ENCODE measurements at regions not wholly inside any gene's neighbourhood (a gene's known extent, or its start where the extent isn't known, plus 50 kb on each side); places are given as distances from the start of the nearest gene placed in this dataset.

GRCh38 chr5:92568522-92568921 is 1012.5 kb downstream of the NR2F1-AS1 start (continued):
- no peak for TF ChIP-seq BHLHE40 (IDR thresholded peaks at IDR 0.05; ENCODE audit: borderline replicate concordance in 1 of 2, low read depth in 2 of 2, low read length in 1 of 2)

GRCh38 chr5:92567831-92568450 is 1013.1 kb downstream of the NR2F1-AS1 start:
- FAIRE-seq = no peak
- H3K9ac ChIP-seq (ENCODE audit: control insufficient read depth, insufficient read depth, low read length) = no peak overlapping the region
- H2AFZ ChIP-seq (ENCODE audit: control insufficient read depth, low read depth, low read length) = no peak overlapping the region
- H3K4me1 ChIP-seq (ENCODE audit: control insufficient read depth, insufficient read depth, low read length) = no peaks in the 10 kb centered on the region
- no peaks in the 10 kb centered on the region for H3K27me3 ChIP-seq (replicated peaks in 1 of 2; ENCODE audit: control insufficient read depth in 2 of 2, insufficient read depth in 2 of 2, low read length in 1 of 2)
- no peak for DNase-seq (ENCODE audit: low read depth, low spot score)
- H4K20me1 ChIP-seq (ENCODE audit: control insufficient read depth, insufficient read depth) = no peaks in the 10 kb centered on the region
- RAD21 ChIA-PET (ENCODE audit: unreplicated experiment) = no interaction called here
- BruUV-seq (replicated peaks) = no TSS peak
- no peak for TF ChIP-seq IKZF2 (IDR thresholded peaks at IDR 0.05)
- TF ChIP-seq DPF2 (IDR thresholded peaks at IDR 0.05) = no peak
- no peak for TF ChIP-seq HSF1 (IDR thresholded peaks at IDR 0.05; ENCODE audit: low read depth, low read length)
- TF ChIP-seq ATF2 (IDR thresholded peaks at IDR 0.05; ENCODE audit: low read length) = no peak
- TF ChIP-seq RUNX3 (IDR thresholded peaks at IDR 0.05; ENCODE audit: low read length) = no peak
- no peak for TF ChIP-seq MXI1 (IDR thresholded peaks at IDR 0.05; ENCODE audit: low read depth, low read length)
- TF ChIP-seq BCLAF1 (IDR thresholded peaks at IDR 0.05) = no peak
- no peak for TF ChIP-seq ETV6 (conservative IDR thresholded peaks at IDR 0.05 in 1 of 2, IDR thresholded peaks at IDR 0.05 in 1 of 2; ENCODE audit: borderline replicate concordance in 1 of 2, low read depth in 1 of 2)
- no peak for TF ChIP-seq NKRF (conservative IDR thresholded peaks at IDR 0.05)
- no peak for TF ChIP-seq STAT1 (conservative IDR thresholded peaks at IDR 0.05)
- no peak for TF ChIP-seq BHLHE40 (IDR thresholded peaks at IDR 0.05; ENCODE audit: borderline replicate concordance in 1 of 2, low read depth in 2 of 2, low read length in 1 of 2)
- TF ChIP-seq ATF7 (IDR thresholded peaks at IDR 0.05; ENCODE audit: low read depth) = no peak
- no peak for TF ChIP-seq RELA (IDR thresholded peaks at IDR 0.05; ENCODE audit: borderline replicate concordance, partially characterized antibody)
- no peak overlapping the region for H3K27ac ChIP-seq (ENCODE audit: control insufficient read depth, insufficient read depth)
- 38% methylated on average over 3 of the region's 3 CpGs for WGBS (ENCODE audit: insufficient coverage, insufficient replicate concordance, low lambda C conversion rate, missing lambda C conversion rate)
- H3K4me3 ChIP-seq = no peak overlapping the region
- SMC1A ChIA-PET (ENCODE audit: uncharacterized antibody, unreplicated experiment) = no interaction called here
- no peaks in the 10 kb centered on the region for H3K9me3 ChIP-seq (replicated peaks; ENCODE audit: control insufficient read depth, insufficient read depth, low read length)
- no peaks in the 10 kb centered on the region for H3K36me3 ChIP-seq (ENCODE audit: control insufficient read depth in 2 of 2, insufficient read depth in 2 of 2, low read length in 1 of 2)
- ATAC-seq = no peak
- CTCF ChIA-PET = no interaction called here
- no peak overlapping the region for H3K4me2 ChIP-seq (ENCODE audit: control insufficient read depth, insufficient read depth)
- in situ Hi-C loops (cut with MboI) = no loop called here
- POLR2A ChIA-PET = no interaction called here
- no peaks in the 10 kb centered on the region for H3K79me2 ChIP-seq (ENCODE audit: control insufficient read depth, insufficient read depth, low read length)
- intact Hi-C loops (cut with micrococcal nuclease; ENCODE audit: unreplicated experiment) = no loop called here

All from GM12878 (cell line).